ENCODE measurements at regions not wholly inside any gene's neighbourhood (a gene's known extent, or its start where the extent isn't known, plus 50 kb on each side); places are given as distances from the start of the nearest gene placed in this dataset.

GRCh38 chr9:30459156-30459555, 1925.3 kb upstream of the ACO1 start:
- CTCF ChIA-PET, result no interaction called here
- Histone ChIP-seq H3K4me2 (ENCODE audit: insufficient read depth, low read length) (no peak overlapping the region), H3K9me1 (replicated peaks; ENCODE audit: control insufficient read depth, extremely low read depth, insufficient read depth, low read length) (no peaks in the 10 kb centered on the region), H3K4me1 (ENCODE audit: control insufficient read depth, extremely low read depth, insufficient read depth, low read length) (no peaks in the 10 kb centered on the region), H2AFZ (ENCODE audit: low read depth, low read length) (no peak overlapping the region), H3K79me2 (ENCODE audit: control insufficient read depth, insufficient read depth, low read length) (no peaks in the 10 kb centered on the region), H3K27me3 (ENCODE audit: control insufficient read depth in 2 of 2, insufficient read depth in 2 of 2, low read length in 2 of 2) (no peaks in the 10 kb centered on the region), H3K4me3 (replicated peaks in 1 of 3; ENCODE audit: insufficient read depth in 1 of 3, low read depth in 1 of 3, low read length in 3 of 3) (no peak overlapping the region), H4K20me1 (replicated peaks; ENCODE audit: control insufficient read depth, extremely low read depth, insufficient read depth, low read length) (no peaks in the 10 kb centered on the region), H3K9me3 (replicated peaks; ENCODE audit: control insufficient read depth, insufficient read depth, low read length) (no peaks in the 10 kb centered on the region), H3K27ac (ENCODE audit: insufficient read depth, low read depth, low read length) (no peak overlapping the region), H3K36me3 (ENCODE audit: control insufficient read depth in 2 of 2, extremely low read depth in 1 of 2, insufficient read depth in 2 of 2, low read length in 2 of 2) (no peaks in the 10 kb centered on the region), H3K9ac (replicated peaks; ENCODE audit: extremely low read depth, insufficient read depth, low read length) (no peak overlapping the region)
- dilution Hi-C loops (cut with MboI; ENCODE audit: extremely low pct_ligation_motif_present, low sequenced_read_pairs) (no loop called here), intact Hi-C loops (cut with micrococcal nuclease) (no loop called here)
- TF ChIP-seq GATA2 (IDR thresholded peaks at IDR 0.05; ENCODE audit: insufficient read depth, insufficient read length, low read depth, low read length), result no peak
- TF ChIP-seq EZH2 (IDR thresholded peaks at IDR 0.05; ENCODE audit: borderline replicate concordance, low read depth, low read length, severe bottlenecking), result no peak
- no peak for TF ChIP-seq POLR2AphosphoS5 (IDR thresholded peaks at IDR 0.05; ENCODE audit: insufficient read depth, low read depth, low read length)
- TF ChIP-seq CTCF (IDR thresholded peaks at IDR 0.05; ENCODE audit: extremely low read depth in 1 of 2, insufficient read depth in 1 of 2, low read depth in 1 of 2, low read length in 2 of 2), result no peak
- TF ChIP-seq POLR2A (IDR thresholded peaks at IDR 0.05; ENCODE audit: low read depth, low read length), result no peak
- no peak for TF ChIP-seq MYC (IDR thresholded peaks at IDR 0.05; ENCODE audit: low read depth, low read length)
- TF ChIP-seq FOS (IDR thresholded peaks at IDR 0.05; ENCODE audit: borderline replicate concordance, insufficient read depth, low read length), result no peak
- TF ChIP-seq MAX (IDR thresholded peaks at IDR 0.05; ENCODE audit: insufficient read depth, insufficient read length), result no peak
- TF ChIP-seq JUN (IDR thresholded peaks at IDR 0.05; ENCODE audit: borderline replicate concordance, insufficient read depth, insufficient read length, low read depth), result no peak
- no TSS peak for BruUV-seq (replicated peaks)
- POLR2A ChIA-PET, result no interaction called here
- no peak for DNase-seq (ENCODE audit: low read depth, low spot score)
- no peak for FAIRE-seq
